GM12891 (cell line): ENCODE measurements at regions not wholly inside any gene's neighbourhood (a gene's known extent, or its start where the extent isn't known, plus 50 kb on each side); places are given as distances from the start of the nearest gene placed in this dataset.

ENCODE experiments used
- PAX5 ChIP-seq: IDR thresholded peaks from 2 replicates; pipeline ENCODE4 v1.6.1; 2011; ENCODE audit warnings: low read length, moderate library complexity, mild to moderate bottlenecking; ENCODE audit not compliant: insufficient read depth, severe bottlenecking
- POLR2A ChIP-seq: IDR thresholded peaks from 2 replicates; pipeline ENCODE4 v1.6.1; 2011; ENCODE audit warnings: low read depth, low read length, control low read depth
- POLR2AphosphoS5 ChIP-seq: IDR thresholded peaks from 2 replicates; pipeline ENCODE4 v1.6.1; 2011; ENCODE audit warnings: low read depth, low read length, control low read depth
- SPI1 ChIP-seq: IDR thresholded peaks from 2 replicates; pipeline ENCODE4 v1.6.1; 2011; ENCODE audit warnings: low read depth, low read length, control low read depth

DNA sequence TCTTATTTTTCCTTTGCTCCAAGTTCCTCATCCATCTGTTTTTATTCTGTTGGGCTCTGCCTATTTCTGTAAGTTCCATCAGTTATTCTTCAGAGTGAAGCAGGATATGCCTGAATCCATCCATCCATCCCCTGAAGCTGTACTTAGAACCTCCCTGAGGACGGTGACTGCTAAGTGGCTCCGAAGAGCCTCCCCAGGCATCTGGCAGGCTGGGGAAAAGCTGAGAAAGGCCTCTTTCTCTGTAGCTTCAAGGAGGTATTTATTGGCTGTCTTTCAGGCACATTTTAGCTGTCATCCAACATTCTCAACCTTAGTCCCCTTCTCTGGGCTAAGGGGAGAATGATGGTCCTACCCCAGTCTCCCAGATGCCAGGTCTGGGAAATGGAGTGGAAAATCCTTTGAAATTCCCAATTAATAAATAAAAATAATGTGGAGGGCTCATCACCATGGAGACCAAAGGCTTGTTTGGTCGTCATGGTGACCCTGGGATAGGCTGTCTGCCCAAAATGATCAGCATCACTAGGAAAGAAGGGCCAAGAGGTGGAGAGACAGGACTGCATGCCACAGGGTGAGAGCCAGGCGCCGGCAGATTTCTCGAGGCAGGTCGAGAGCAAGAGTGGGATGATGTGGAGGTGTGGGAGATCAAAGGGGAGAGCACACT lies 82.0 kb downstream of the UBIAD1 start:
- TF ChIP-seq POLR2AphosphoS5 (no peak), POLR2A (no peak), PAX5 (no peak), SPI1 (no peak)
